ENCODE measurements at regions not wholly inside any gene's neighbourhood (a gene's known extent, or its start where the extent isn't known, plus 50 kb on each side); places are given as distances from the start of the nearest gene placed in this dataset.

DNA sequence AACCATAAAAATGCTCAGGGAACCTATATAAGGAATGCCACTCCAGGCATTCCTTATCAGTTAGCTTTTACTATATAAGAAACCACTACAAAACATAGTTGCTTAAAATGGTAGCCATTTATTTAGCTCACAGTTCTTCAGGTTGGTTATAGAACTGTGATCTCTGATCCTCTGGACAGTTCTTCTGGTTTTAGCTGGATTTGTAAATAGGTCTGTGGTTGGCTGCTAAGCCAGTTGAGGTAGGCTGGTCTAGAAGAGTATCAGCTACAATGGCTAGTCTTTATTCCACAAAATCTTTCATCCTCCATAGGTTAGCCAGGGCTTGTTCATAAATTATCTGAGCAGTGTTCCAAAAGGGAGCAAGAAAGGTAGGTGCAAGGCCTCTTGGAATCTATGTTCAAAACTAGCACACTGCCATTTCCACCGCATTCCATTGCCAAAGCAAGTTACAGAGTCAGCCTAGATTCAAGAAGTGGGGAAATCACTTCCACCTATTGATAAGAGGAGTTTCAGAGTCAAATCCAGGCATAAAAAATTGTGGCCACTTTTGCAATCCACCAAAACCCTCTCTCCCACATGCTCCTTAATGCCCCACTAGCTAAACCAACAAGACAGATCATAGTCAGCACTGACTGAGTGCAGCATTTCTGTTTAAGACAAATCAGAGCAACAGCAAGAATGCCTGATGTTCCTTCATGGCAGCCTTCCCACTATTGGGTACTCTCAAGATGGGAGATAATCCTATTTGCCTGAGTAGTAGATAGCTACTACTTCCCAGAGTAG, 146.4 kb downstream of the IRS1 start:
- DNase-seq (ENCODE audit: low spot score) = no peak

DNA sequence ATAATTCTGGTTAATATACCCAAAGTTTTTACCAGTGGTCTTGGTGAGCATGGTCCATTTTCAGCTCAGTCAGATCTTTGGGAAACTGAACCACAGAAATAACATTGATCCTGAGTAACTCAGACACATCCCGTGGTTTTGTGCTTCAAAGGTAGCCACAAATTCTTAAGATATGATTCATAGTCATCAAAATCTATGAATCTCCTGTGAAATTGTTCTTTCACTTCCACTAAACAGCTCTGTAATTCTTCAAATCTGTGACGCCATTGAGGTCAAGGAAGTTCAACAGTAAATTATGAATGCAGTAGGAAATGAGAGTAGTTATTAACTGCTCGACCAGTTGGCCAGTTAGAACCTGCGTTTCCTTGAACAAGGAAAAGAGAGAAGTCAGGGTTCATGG, 147.3 kb downstream of the IRS1 start:
- no peak for DNase-seq (ENCODE audit: low spot score)

DNA sequence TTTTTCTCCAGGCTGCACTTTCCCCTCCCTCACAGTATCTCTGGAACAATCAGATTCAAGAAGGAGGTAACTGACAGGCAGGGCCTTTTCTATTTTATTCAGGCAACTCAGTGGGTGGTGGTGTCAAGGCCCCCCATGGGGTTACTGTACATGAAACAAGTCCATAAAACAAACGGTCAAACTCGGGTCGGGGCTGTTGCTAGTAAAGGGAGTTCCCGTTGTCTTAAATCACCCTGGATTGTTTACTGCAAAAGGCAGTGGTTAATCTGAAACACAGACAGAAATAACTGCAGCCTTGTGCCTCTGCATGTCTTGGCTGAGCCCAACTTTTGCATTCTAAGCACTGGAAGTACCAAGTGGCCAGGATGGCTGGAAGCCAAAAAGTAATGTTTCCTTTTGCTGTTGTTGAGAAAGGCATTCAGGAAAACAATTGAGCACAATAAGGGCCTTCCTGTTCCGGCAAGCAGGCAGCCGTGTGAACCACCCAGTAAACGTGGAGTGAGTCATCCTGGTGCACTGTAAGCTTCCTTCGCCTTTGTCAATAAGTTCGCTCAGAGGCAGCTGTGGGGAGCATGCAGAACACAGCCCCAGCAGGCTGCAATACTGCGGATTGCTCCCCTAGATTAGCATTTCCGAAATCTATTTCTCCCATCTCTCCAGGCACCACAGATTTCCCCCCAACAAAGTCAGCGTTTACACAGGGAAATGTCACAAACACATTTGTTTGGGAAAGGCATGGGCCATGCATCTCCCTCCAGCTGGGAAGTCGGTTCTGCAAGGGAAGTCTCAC, 149.6 kb downstream of the IRS1 start:
- DNase-seq (ENCODE audit: low spot score) = no peak

GRCh38 chr2:226649201-226649600, 150.4 kb downstream of the IRS1 start:
- no peak for DNase-seq (ENCODE audit: low spot score)

GRCh38 chr2:226647621-226648518, 151.8 kb downstream of the IRS1 start:
- DNase-seq (ENCODE audit: low spot score) = no peak

GRCh38 chr2:226644399-226644865, 155.2 kb downstream of the IRS1 start:
- DNase-seq (ENCODE audit: low spot score) = no peak

DNA sequence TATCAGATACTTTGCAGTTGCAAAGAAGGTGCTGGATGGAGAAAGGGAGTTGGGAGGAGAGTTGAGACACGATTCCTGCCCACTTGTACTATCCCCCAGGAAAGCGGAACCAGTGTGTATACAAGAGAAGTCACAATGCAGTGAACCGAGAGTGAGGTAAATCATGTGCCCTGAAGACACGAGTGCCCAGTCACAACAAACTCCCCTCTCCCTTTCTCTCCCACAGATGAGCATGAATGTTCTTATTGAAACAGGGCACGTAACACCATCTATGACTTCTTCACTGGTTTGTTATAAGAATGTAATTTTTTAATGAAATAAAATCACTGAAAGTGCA, 155.7 kb downstream of the IRS1 start:
- DNase-seq (ENCODE audit: low spot score) = no peak

GRCh38 chr2:226643030-226643945, 156.3 kb downstream of the IRS1 start:
- no peak for DNase-seq (ENCODE audit: low spot score)

- DNase-seq (ENCODE audit: low spot score) = no peak
Observed at GRCh38 chr2:226641008-226641407, 158.6 kb downstream of the IRS1 start.

DNA sequence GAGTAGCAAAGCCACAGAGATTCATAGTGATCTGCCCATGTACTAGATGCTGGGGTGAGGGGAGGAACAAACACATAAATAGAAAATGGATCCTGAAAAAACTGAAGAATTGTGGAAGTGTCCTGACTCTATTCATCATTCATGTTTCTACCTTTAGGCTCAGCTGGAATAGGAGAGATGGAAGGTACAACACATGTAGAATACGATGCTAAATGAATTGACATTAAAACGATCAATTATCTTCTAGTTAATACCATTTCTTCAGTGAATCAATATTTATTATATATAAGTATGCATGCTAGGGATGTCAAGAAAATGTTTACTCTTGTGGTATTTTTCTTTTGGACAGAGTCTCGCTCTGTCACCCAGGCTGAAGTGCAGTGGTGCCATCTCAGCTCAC, 159.1 kb downstream of the IRS1 start:
- no peak for DNase-seq (ENCODE audit: low spot score)

- DNase-seq (ENCODE audit: low spot score) = no peak
Observed at GRCh38 chr2:226639550-226639949, 160.1 kb downstream of the IRS1 start.

GRCh38 chr2:226638576-226638975, 161.0 kb downstream of the IRS1 start:
- no peak for DNase-seq (ENCODE audit: low spot score)

GRCh38 chr2:226637383-226637782, 162.2 kb downstream of the IRS1 start:
- no peak for DNase-seq (ENCODE audit: low spot score)

DNA sequence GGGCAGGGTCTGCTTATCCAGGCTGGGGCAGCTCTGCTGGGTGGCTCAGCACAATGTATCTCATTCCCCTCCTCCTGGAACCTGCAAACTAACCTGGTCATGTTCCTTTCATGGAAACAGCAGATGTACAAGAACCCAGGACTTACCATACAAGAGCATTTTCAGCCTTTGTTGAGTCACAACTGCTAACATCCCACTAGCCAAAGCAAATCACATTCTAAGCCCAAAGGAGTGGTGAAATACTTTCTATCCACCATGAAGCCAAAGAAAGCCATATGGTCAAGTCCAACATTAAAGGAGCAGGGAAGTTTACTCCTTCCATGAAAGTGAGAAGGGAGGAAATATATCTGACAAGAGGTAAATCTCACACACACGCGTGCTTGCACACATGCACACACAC, 163.0 kb downstream of the IRS1 start:
- no peak for DNase-seq (ENCODE audit: low spot score)

DNA sequence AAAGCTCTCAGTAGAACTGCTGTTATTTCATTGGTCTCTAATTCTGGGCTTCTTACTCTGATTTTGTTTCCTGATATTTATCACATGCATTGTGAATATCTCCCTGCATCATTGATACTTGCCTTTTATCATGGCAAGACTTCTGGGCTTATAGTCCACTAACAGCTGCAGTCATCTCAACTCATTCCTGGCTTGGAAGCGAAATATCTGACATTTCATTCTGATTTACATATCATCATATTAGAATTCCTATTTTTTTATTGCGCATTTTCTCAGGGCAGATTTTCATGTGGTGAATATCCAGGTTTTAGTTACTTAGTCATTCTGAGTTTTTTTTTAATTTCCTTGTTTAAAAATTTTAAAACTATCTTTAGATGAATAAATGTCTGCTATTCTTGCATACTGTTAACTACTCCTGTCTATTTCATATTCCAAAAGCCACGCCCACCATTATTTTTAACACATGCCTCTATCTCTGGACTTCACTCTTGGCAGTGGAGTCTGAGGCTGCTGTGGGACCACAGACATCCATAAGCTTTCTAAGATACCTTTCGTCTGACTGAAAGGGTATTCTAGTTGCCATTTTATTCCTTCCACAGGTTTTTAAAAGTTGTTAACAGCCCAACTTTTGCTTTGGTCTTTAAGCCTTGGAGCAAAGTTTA, 164.5 kb downstream of the IRS1 start:
- DNase-seq (ENCODE audit: low spot score) = no peak

- no peak for DNase-seq (ENCODE audit: low spot score)
Observed at GRCh38 chr2:226631671-226632070, 167.9 kb downstream of the IRS1 start.

GRCh38 chr2:226631187-226631586, 168.4 kb downstream of the IRS1 start:
- DNase-seq (ENCODE audit: low spot score) = no peak

GRCh38 chr2:226625946-226626345, 173.7 kb downstream of the IRS1 start:
- no peak for DNase-seq (ENCODE audit: low spot score)

GRCh38 chr2:226623587-226624368, 175.8 kb downstream of the IRS1 start:
- no peak for DNase-seq (ENCODE audit: low spot score)

GRCh38 chr2:226622484-226622883, 177.1 kb downstream of the IRS1 start:
- no peak for DNase-seq (ENCODE audit: low spot score)

Data from hematopoietic multipotent progenitor cell treated with erythropoietin and hydrocortisone succinate and interleukin-3 and kit ligand, for 15 days (in vitro differentiated cells).